Smooth muscle cell (in vitro differentiated cells): ENCODE measurements at regions not wholly inside any gene's neighbourhood (a gene's known extent, or its start where the extent isn't known, plus 50 kb on each side); places are given as distances from the start of the nearest gene placed in this dataset.

ENCODE experiments used
- DNase-seq: peaks from one replicate; lab custom pipeline; 2025; ENCODE audit not compliant: unreplicated experiment; lab: John Stamatoyannopoulos, UW
- H2AFZ ChIP-seq: fragments of 200-600 bp; sonication (generic); 2 replicates; pipeline ENCODE4 v1.6.0; 2016; ENCODE audit warnings: antibody characterized with exemption, low read depth, mild to moderate bottlenecking
- H3F3A ChIP-seq: fragments of 200-600 bp; sonication (generic); 2 replicates; pipeline ENCODE4 v1.6.0; 2017; ENCODE audit warnings: antibody characterized with exemption, low read depth
- H3K27ac ChIP-seq: fragments of 200-600 bp; sonication (generic); 2 replicates; pipeline ENCODE4 v1.5.1; 2016; ENCODE audit warnings: low read depth, mild to moderate bottlenecking
- H3K27me3 ChIP-seq: fragments of 200-600 bp; sonication (generic); 2 replicates; pipeline ENCODE4 v1.6.1; 2016; ENCODE audit warnings: low read depth, mild to moderate bottlenecking
- H3K36me3 ChIP-seq: fragments of 200-600 bp; sonication (generic); 2 replicates; pipeline ENCODE4 v1.5.1; 2016; ENCODE audit warnings: low read depth
- H3K4me1 ChIP-seq: fragments of 200-600 bp; sonication (generic); 2 replicates; pipeline ENCODE4 v1.5.1; 2016; ENCODE audit warnings: low read depth
- H3K4me2 ChIP-seq: fragments of 200-600 bp; sonication (generic); 2 replicates; pipeline ENCODE4 v1.6.0; 2016; ENCODE audit warnings: mild to moderate bottlenecking
- H3K4me3 ChIP-seq: fragments of 200-600 bp; sonication (generic); 2 replicates; pipeline ENCODE4 v1.5.1; 2016; ENCODE audit warnings: mild to moderate bottlenecking
- H3K79me2 ChIP-seq: fragments of 200-600 bp; sonication (generic); 2 replicates; pipeline ENCODE4 v1.6.0; 2016; ENCODE audit warnings: low read depth, mild to moderate bottlenecking
- H3K9ac ChIP-seq: fragments of 200-600 bp; sonication (generic); 2 replicates; pipeline ENCODE4 v1.6.0; 2016; ENCODE audit warnings: low read depth
- H3K9me3 ChIP-seq: fragments of 200-600 bp; sonication (generic); replicated peaks from 2 replicates; pipeline ENCODE4 v1.5.1; 2016; ENCODE audit warnings: low read depth
- H4K20me1 ChIP-seq: fragments of 200-600 bp; sonication (generic); 2 replicates; pipeline ENCODE4 v1.6.0; 2016; ENCODE audit warnings: low read depth
- WGBS: methylation state at CpG from one replicate; pipeline ENCODE4 v1.1.7; 2016; ENCODE audit warnings: low lambda C conversion rate; 5-methylcytosine and 5-hydroxymethylcytosine counted together
- TF ChIP-seq, protein P1 (sequence below): fragments of 200-600 bp; sonication (generic); IDR thresholded peaks from 2 replicates; pipeline ENCODE4 v1.5.1; 2017; ENCODE audit warnings: borderline replicate concordance, mild to moderate bottlenecking, antibody characterized with exemption; ENCODE audit not compliant: insufficient read depth, poor library complexity, severe bottlenecking

DNA sequence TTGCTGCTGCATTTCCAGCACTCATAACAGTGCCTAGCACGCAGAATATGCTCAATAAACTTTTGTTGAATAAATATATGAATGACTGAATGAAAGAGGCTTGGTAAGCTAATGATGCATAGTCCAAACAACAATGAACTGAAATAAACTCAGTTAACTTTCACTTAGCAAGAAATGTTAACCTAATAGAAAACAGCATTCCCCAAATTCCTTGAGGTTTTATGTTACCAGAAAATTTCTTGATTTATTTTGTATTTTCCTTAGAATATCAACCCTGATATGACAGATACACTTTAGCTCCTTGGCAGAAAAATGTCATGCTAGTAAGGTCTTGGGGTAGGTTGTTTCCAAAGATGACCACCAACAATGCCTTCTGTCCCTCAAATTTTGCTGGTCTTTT, 217.4 kb downstream of the KCNE4 start:
- TF ChIP-seq, protein P1, sequence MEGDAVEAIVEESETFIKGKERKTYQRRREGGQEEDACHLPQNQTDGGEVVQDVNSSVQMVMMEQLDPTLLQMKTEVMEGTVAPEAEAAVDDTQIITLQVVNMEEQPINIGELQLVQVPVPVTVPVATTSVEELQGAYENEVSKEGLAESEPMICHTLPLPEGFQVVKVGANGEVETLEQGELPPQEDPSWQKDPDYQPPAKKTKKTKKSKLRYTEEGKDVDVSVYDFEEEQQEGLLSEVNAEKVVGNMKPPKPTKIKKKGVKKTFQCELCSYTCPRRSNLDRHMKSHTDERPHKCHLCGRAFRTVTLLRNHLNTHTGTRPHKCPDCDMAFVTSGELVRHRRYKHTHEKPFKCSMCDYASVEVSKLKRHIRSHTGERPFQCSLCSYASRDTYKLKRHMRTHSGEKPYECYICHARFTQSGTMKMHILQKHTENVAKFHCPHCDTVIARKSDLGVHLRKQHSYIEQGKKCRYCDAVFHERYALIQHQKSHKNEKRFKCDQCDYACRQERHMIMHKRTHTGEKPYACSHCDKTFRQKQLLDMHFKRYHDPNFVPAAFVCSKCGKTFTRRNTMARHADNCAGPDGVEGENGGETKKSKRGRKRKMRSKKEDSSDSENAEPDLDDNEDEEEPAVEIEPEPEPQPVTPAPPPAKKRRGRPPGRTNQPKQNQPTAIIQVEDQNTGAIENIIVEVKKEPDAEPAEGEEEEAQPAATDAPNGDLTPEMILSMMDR: no peak
- Histone ChIP-seq H3K79me2 (no peaks in the 10 kb centered on the region), H3K27me3 (no peaks in the 10 kb centered on the region), H2AFZ (no peak overlapping the region), H3K9me3 (no peaks in the 10 kb centered on the region), H3K4me1 (no peaks in the 10 kb centered on the region), H3K27ac (no peak overlapping the region), H4K20me1 (no peaks in the 10 kb centered on the region), H3K9ac (no peak overlapping the region), H3K4me3 (no peak overlapping the region), H3K4me2 (no peak overlapping the region), H3K36me3 (no peaks in the 10 kb centered on the region), H3F3A (no peaks in the 10 kb centered on the region)
- no peak for DNase-seq
- WGBS: 82% methylated on average over 1 of the region's 1 CpG

DNA sequence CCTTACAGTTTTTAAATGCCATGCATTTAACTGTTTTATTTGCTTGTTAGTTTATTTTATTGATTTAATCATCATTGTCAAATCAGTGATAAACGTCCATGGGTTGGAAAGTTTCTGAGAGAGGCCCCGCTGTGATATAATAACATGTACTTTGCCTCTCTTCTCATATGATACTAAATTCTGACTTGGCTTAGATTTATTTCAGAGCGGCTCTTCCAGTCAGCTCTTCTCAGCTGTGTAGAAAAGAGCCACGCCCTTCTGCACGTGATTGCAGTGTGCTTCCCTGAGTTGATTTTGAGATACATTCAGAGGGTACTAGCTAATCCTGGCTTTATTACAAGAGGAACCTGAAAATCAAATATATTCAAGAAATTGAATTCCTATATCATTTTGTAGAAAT, 218.6 kb downstream of the KCNE4 start:
- H3K4me3 ChIP-seq: no peak overlapping the region
- H3K79me2 ChIP-seq: no peaks in the 10 kb centered on the region
- TF ChIP-seq, protein P1: no peak
- H3K9me3 ChIP-seq: no peaks in the 10 kb centered on the region
- H3K27ac ChIP-seq: no peak overlapping the region
- H3K27me3 ChIP-seq: no peaks in the 10 kb centered on the region
- H3K4me2 ChIP-seq: no peak overlapping the region
- WGBS: 91% methylated on average over 5 of the region's 5 CpGs
- H4K20me1 ChIP-seq: no peaks in the 10 kb centered on the region
- H3K4me1 ChIP-seq: no peaks in the 10 kb centered on the region
- H3K9ac ChIP-seq: no peak overlapping the region
- no peaks in the 10 kb centered on the region for H3F3A ChIP-seq
- no peak for DNase-seq
- no peaks in the 10 kb centered on the region for H3K36me3 ChIP-seq
- H2AFZ ChIP-seq: no peak overlapping the region

DNA sequence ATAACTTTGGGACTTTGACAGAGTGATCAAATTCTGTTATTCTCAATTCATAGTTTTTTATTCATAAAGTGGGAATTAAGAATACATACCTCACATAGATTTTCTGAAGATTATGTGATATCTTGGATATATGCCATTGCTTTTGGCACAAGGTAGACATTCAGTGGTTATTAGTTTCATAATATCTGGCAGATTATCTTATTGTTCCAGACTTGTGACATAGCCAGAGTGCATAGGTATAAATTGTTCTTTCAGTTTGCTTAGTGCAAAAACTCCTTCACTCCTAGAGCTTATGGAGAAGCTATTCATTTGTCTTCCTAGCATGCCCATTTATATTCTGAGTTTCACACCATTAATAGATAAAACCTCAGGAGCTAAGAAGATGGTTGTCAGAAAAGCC, 222.0 kb downstream of the KCNE4 start:
- TF ChIP-seq, protein P1: no peak
- H3K27me3 ChIP-seq: no peaks in the 10 kb centered on the region
- H3K9me3 ChIP-seq: no peaks in the 10 kb centered on the region
- DNase-seq: no peak
- H3K27ac ChIP-seq: no peak overlapping the region
- no peaks in the 10 kb centered on the region for H3F3A ChIP-seq
- no peaks in the 10 kb centered on the region for H3K4me1 ChIP-seq
- no peak overlapping the region for H3K4me3 ChIP-seq
- no peak overlapping the region for H3K9ac ChIP-seq
- no peaks in the 10 kb centered on the region for H3K36me3 ChIP-seq
- no peaks in the 10 kb centered on the region for H3K79me2 ChIP-seq
- H2AFZ ChIP-seq: no peak overlapping the region
- H4K20me1 ChIP-seq: no peaks in the 10 kb centered on the region
- H3K4me2 ChIP-seq: no peak overlapping the region

DNA sequence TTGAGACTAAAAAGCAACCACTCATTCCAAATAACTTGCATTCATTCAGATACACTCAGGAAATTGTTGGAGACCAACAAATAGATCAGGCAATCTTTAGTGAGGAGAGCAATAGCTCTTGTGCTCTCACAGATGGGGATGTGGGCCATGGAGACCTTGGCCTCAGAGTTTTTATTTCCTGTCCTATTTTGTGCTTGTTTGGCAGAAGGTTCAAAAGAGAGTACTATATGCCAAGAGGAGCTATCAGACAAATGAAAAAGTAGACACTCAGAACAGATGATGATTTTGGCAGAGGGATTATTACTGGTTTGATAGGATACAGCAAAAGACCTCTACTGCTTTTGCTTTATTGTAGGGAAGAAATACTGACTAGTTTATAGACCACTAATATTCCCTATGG, 230.2 kb downstream of the KCNE4 start:
- TF ChIP-seq, protein P1: no peak
- H3F3A ChIP-seq: no peaks in the 10 kb centered on the region
- H3K27ac ChIP-seq: no peak overlapping the region
- DNase-seq: no peak
- no peak overlapping the region for H3K4me3 ChIP-seq
- no peaks in the 10 kb centered on the region for H4K20me1 ChIP-seq
- no peaks in the 10 kb centered on the region for H3K36me3 ChIP-seq
- H3K79me2 ChIP-seq: no peaks in the 10 kb centered on the region
- H3K9me3 ChIP-seq: no peaks in the 10 kb centered on the region
- H3K4me2 ChIP-seq: no peak overlapping the region
- no peaks in the 10 kb centered on the region for H3K4me1 ChIP-seq
- no peaks in the 10 kb centered on the region for H3K27me3 ChIP-seq
- no peak overlapping the region for H3K9ac ChIP-seq
- H2AFZ ChIP-seq: no peak overlapping the region
